Transverse colon (tissue), 3 donors: ENCODE measurements at regions not wholly inside any gene's neighbourhood (a gene's known extent, or its start where the extent isn't known, plus 50 kb on each side); places are given as distances from the start of the nearest gene placed in this dataset.

Source experiments
- CTCF ChIP-seq, 5 experiments: fragments of 200-600 bp in 3 of 5; fragments of 450-650 bp in 2 of 5; sonication (generic) in 3 of 5; IDR thresholded peaks; 1 replicate in 2 of 5; 2 replicates in 3 of 5; pipeline ENCODE4 v1.5.1; 2016 to 2017; ENCODE audit warnings: antibody characterized with exemption in 5 of 5, inconsistent platforms in 3 of 5, mild to moderate bottlenecking in 2 of 5, moderate library complexity in 1 of 5
- POLR2A ChIP-seq: fragments of 450-650 bp; IDR thresholded peaks from one replicate; pipeline ENCODE4 v1.6.1; 2016; ENCODE audit warnings: antibody characterized with exemption, mild to moderate bottlenecking, moderate library complexity

GRCh38 chr10:52997007-52997406 is 224.4 kb upstream of the MBL2 start:
- TF ChIP-seq CTCF (IDR thresholded peaks at IDR 0.05) (no peak), POLR2A (no peak)
